Subcutaneous abdominal adipose tissue (tissue), 5 donors: ENCODE measurements at regions not wholly inside any gene's neighbourhood (a gene's known extent, or its start where the extent isn't known, plus 50 kb on each side); places are given as distances from the start of the nearest gene placed in this dataset.

Source experiments
- H3K27ac ChIP-seq: one replicate; pipeline ENCODE4 v1.7.0; 2013; ENCODE audit warnings: low read depth, mild to moderate bottlenecking, inconsistent platforms, low read length, moderate library complexity
- H3K27me3 ChIP-seq, 5 donors: one replicate each; pipeline ENCODE4 v1.7.0; 2013; ENCODE audit warnings: low read length in 5 of 5, inconsistent platforms in 1 of 5; ENCODE audit not compliant: control insufficient read depth in 5 of 5, insufficient read depth in 4 of 5
- H3K36me3 ChIP-seq, 5 donors: one replicate each; pipeline ENCODE4 v1.7.0; 2013; ENCODE audit warnings: low read length in 5 of 5; ENCODE audit not compliant: control insufficient read depth in 5 of 5, insufficient read depth in 5 of 5
- H3K4me1 ChIP-seq, 5 donors: one replicate each; pipeline ENCODE4 v1.7.0; 2013; ENCODE audit warnings: low read length in 5 of 5, mild to moderate bottlenecking in 3 of 5, moderate library complexity in 1 of 5; ENCODE audit not compliant: control insufficient read depth in 5 of 5, insufficient read depth in 5 of 5
- H3K4me3 ChIP-seq, 5 donors: one replicate each; pipeline ENCODE4 v1.7.0; 2013; ENCODE audit warnings: low read length in 5 of 5, low read depth in 1 of 5
- H3K9ac ChIP-seq, 5 donors: one replicate each; pipeline ENCODE4 v1.7.0; 2013; ENCODE audit warnings: low read length in 5 of 5, mild to moderate bottlenecking in 4 of 5, moderate library complexity in 3 of 5
- H3K9me3 ChIP-seq, 5 donors: one replicate each; pipeline ENCODE4 v1.7.0; 2013; ENCODE audit warnings: low read length in 5 of 5; ENCODE audit not compliant: control insufficient read depth in 5 of 5
- donor health status: healthy.
- donor health status: healthy.
- donor health status: healthy.
- donor health status: healthy.
- donor health status: healthy.

GRCh38 chr2:7115906-7116305 is 198.7 kb downstream of the RNF144A start:
- H3K9ac ChIP-seq: no peak overlapping the region
- H3K4me1 ChIP-seq: peaks cover 0 to 4% (median 0%) of the 10 kb centered on the region in 5 donors
- peaks cover 0 to 6% (median 2%) of the 10 kb centered on the region in 5 donors for H3K9me3 ChIP-seq
- H3K36me3 ChIP-seq: no peaks in the 10 kb centered on the region
- no peaks in the 10 kb centered on the region for H3K27me3 ChIP-seq
- no peak overlapping the region for H3K4me3 ChIP-seq
- no peak overlapping the region for H3K27ac ChIP-seq

DNA sequence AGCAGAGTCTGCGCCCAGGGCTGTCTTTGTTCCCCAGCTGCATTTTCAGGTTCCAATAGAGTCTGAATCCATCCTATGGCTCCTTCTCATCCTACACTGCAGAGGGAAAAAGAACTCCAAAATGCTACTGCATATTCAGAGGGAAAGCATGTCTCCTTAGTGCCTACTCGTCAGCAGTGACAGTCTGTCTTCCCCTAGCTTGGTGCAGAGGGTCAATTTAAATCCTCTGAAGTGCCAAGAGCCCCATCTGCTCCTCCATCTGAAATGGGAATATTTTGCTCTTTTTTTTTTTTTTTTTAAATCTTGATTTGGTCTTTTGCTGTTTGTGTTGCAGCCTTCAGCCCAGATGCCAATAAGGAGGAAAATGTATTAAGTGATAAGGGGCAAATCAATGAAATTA is 199.3 kb downstream of the RNF144A start:
- Histone ChIP-seq H3K9me3 (peaks cover 0 to 6% (median 2%) of the 10 kb centered on the region in 5 donors), H3K9ac (no peak overlapping the region), H3K4me3 (no peak overlapping the region), H3K27ac (no peak overlapping the region), H3K36me3 (no peaks in the 10 kb centered on the region), H3K4me1 (peaks cover 0 to 4% (median 0%) of the 10 kb centered on the region in 5 donors), H3K27me3 (no peaks in the 10 kb centered on the region)

DNA sequence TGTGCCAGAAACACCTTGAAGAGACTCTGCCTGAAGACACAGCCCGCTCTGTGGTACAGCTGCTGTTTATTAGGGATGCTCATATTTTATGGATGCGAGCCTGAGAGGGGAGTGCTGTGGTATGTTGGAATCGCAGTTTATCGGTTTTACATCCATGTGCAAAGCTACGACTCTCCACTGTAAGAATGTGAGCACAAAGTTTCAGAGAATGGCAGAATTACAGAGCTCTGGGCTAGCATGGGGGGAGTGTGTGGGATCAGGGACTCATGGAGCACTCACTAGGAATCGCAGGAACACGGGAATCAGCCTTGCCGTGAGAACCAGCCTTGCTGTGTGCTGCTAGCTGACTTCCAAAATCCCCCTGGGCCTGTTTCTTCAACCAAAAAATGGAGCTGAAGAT is 199.9 kb downstream of the RNF144A start:
- no peak overlapping the region for H3K4me3 ChIP-seq
- H3K36me3 ChIP-seq: no peaks in the 10 kb centered on the region
- no peak overlapping the region for H3K27ac ChIP-seq

GRCh38 chr2:7118606-7119131 is 201.5 kb downstream of the RNF144A start:
- Histone ChIP-seq H3K27ac (no peak overlapping the region), H3K9me3 (peaks cover 0 to 6% (median 2%) of the 10 kb centered on the region in 5 donors), H3K9ac (no peak overlapping the region), H3K4me3 (no peak overlapping the region), H3K4me1 (peaks cover 0 to 4% (median 0%) of the 10 kb centered on the region in 5 donors), H3K36me3 (no peaks in the 10 kb centered on the region), H3K27me3 (no peaks in the 10 kb centered on the region)

More for the DNA sequence above, 199.9 kb downstream of the RNF144A start:
- Histone ChIP-seq H3K27me3 (no peaks in the 10 kb centered on the region), H3K9ac (no peak overlapping the region), H3K9me3 (peaks cover 0 to 6% (median 2%) of the 10 kb centered on the region in 5 donors), H3K4me1 (peaks cover 0 to 4% (median 0%) of the 10 kb centered on the region in 5 donors)

GRCh38 chr2:7119132-7119835 is 202.1 kb downstream of the RNF144A start:
- Histone ChIP-seq H3K27me3 (no peaks in the 10 kb centered on the region), H3K9ac (no peak overlapping the region), H3K36me3 (no peaks in the 10 kb centered on the region), H3K27ac (no peak overlapping the region), H3K9me3 (peaks cover 0 to 2% (median 0%) of the 10 kb centered on the region in 5 donors), H3K4me1 (peaks cover 0 to 4% (median 0%) of the 10 kb centered on the region in 5 donors), H3K4me3 (no peak overlapping the region)

DNA sequence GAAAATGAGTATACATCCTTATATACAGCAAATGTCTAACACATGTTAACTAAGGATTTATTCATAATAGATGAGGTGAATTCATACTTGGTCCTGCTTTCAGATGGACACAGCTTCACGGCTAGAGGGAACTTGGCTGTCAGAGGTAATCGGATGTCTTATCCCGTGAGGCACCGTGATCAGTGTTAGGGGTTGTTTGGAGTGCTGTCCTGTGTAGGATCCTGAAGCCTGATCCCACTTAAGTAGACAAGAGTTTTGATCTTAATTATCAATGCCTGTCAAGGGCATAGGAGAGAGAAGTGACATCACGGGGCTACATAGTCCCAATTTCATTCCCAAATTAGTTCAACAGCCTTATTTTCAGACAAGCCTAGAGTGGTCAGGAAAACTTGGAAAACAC is 204.6 kb downstream of the RNF144A start:
- no peaks in the 10 kb centered on the region for H3K27me3 ChIP-seq
- no peak overlapping the region for H3K9ac ChIP-seq
- H3K4me1 ChIP-seq: peaks cover 0 to 4% (median 0%) of the 10 kb centered on the region in 5 donors
- no peaks in the 10 kb centered on the region for H3K9me3 ChIP-seq
- no peaks in the 10 kb centered on the region for H3K36me3 ChIP-seq
- H3K27ac ChIP-seq: no peak overlapping the region
- H3K4me3 ChIP-seq: no peak overlapping the region

GRCh38 chr2:7127156-7127555 is 209.9 kb downstream of the RNF144A start:
- Histone ChIP-seq H3K27me3 (no peaks in the 10 kb centered on the region), H3K27ac (no peak overlapping the region), H3K9ac (no peak overlapping the region), H3K4me1 (no peaks in the 10 kb centered on the region), H3K36me3 (no peaks in the 10 kb centered on the region), H3K9me3 (no peaks in the 10 kb centered on the region), H3K4me3 (no peak overlapping the region)

- Histone ChIP-seq H3K27me3 (no peaks in the 10 kb centered on the region), H3K4me1 (no peaks in the 10 kb centered on the region), H3K9ac (no peak overlapping the region), H3K4me3 (no peak overlapping the region), H3K9me3 (no peaks in the 10 kb centered on the region), H3K27ac (no peak overlapping the region), H3K36me3 (no peaks in the 10 kb centered on the region)
Measured at GRCh38 chr2:7127687-7128086, 210.5 kb downstream of the RNF144A start.

GRCh38 chr2:7131261-7131660 is 214.0 kb downstream of the RNF144A start:
- Histone ChIP-seq H3K9me3 (no peaks in the 10 kb centered on the region), H3K27ac (no peak overlapping the region), H3K4me3 (no peak overlapping the region), H3K27me3 (no peaks in the 10 kb centered on the region), H3K36me3 (no peaks in the 10 kb centered on the region), H3K9ac (no peak overlapping the region), H3K4me1 (no peaks in the 10 kb centered on the region)

DNA sequence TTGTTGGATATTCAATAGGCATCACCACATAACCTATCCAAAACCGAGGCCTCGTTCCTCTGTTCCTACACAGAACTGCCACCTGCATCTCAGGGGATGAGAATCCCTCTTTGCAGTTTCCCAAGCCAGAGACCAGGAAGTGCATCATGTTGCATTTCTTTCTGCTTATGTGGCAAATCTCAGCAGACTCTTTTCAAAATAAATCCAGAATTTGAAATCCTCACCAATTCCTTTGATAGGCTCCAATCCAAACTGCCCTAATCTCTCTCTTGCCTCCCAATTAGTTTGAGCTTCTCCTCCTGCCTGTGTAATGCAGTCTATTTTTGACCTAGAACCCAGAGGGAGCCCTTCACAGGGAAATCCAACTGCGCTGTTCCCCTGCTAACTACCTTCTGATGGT is 215.5 kb downstream of the RNF144A start:
- no peaks in the 10 kb centered on the region for H3K27me3 ChIP-seq
- H3K9me3 ChIP-seq: no peaks in the 10 kb centered on the region
- no peaks in the 10 kb centered on the region for H3K4me1 ChIP-seq
- H3K36me3 ChIP-seq: no peaks in the 10 kb centered on the region
- no peak overlapping the region for H3K27ac ChIP-seq
- no peak overlapping the region for H3K4me3 ChIP-seq
- H3K9ac ChIP-seq: no peak overlapping the region
